Liver (tissue), 8 donors: ENCODE measurements at regions not wholly inside any gene's neighbourhood (a gene's known extent, or its start where the extent isn't known, plus 50 kb on each side); places are given as distances from the start of the nearest gene placed in this dataset.

Experiments
- DNase-seq: peaks from one replicate; pipeline ENCODE4 v3.0.0-alpha.2; 2017; ENCODE audit warnings: low spot score
- H3K27ac ChIP-seq, 2 donors: one replicate each; pipeline ENCODE4 v1.7.0; 2013; ENCODE audit warnings: inconsistent platforms in 2 of 2, low read length in 2 of 2, control low read depth in 1 of 2, low read depth in 1 of 2, mild to moderate bottlenecking in 1 of 2
- H3K27me3 ChIP-seq, 4 donors: one replicate each; pipeline versions ENCODE4 v1.6.1 to v1.7.0; 2013; ENCODE audit warnings: low read length in 3 of 4, inconsistent platforms in 1 of 4, mild to moderate bottlenecking in 1 of 4, moderate library complexity in 1 of 4; ENCODE audit not compliant: control insufficient read depth in 4 of 4, insufficient read depth in 4 of 4
- H3K36me3 ChIP-seq, 4 donors: one replicate each; pipeline versions ENCODE4 v1.6.1 to v1.7.0; 2013; ENCODE audit warnings: low read length in 3 of 4, mild to moderate bottlenecking in 3 of 4, low read depth in 1 of 4, moderate library complexity in 1 of 4; ENCODE audit not compliant: control insufficient read depth in 4 of 4, insufficient read depth in 3 of 4
- H3K4me1 ChIP-seq, 4 donors: one replicate each; pipeline versions ENCODE4 v1.6.1 to v1.7.0; 2013; ENCODE audit warnings: low read length in 3 of 4, mild to moderate bottlenecking in 3 of 4, moderate library complexity in 1 of 4; ENCODE audit not compliant: control insufficient read depth in 4 of 4, insufficient read depth in 4 of 4
- H3K4me3 ChIP-seq, 3 donors: one replicate each; pipeline versions ENCODE4 v1.6.1 to v1.7.0; 2013; ENCODE audit warnings: low read length in 3 of 3, control low read depth in 1 of 3, low read depth in 1 of 3, mild to moderate bottlenecking in 1 of 3
- H3K9ac ChIP-seq, 2 donors: one replicate each; pipeline ENCODE4 v1.7.0; 2013; ENCODE audit warnings: low read length in 2 of 2, mild to moderate bottlenecking in 2 of 2, moderate library complexity in 2 of 2, control low read depth in 1 of 2, low read depth in 1 of 2
- H3K9me3 ChIP-seq, 4 donors: one replicate each; pipeline versions ENCODE4 v1.6.1 to v1.7.0; 2013; ENCODE audit warnings: low read length in 3 of 4; ENCODE audit not compliant: control insufficient read depth in 4 of 4
- EGR1 ChIP-seq, 2 donors: IDR thresholded peaks; 2 replicates each; pipeline ENCODE4 v1.6.1; 2016 to 2018; ENCODE audit warnings: antibody characterized with exemption in 2 of 2, low read depth in 2 of 2
- FOXA1 ChIP-seq: IDR thresholded peaks from 2 replicates; pipeline ENCODE4 v1.6.1; 2016; ENCODE audit warnings: antibody characterized with exemption
- FOXA2 ChIP-seq: IDR thresholded peaks from 2 replicates; pipeline ENCODE4 v1.6.1; 2016; ENCODE audit warnings: antibody characterized with exemption
- GABPA ChIP-seq, 2 donors: IDR thresholded peaks in 1 of 2; conservative IDR thresholded peaks in 1 of 2; 2 replicates each; pipeline ENCODE4 v1.6.1; 2016; ENCODE audit warnings: antibody characterized with exemption in 2 of 2, mild to moderate bottlenecking in 1 of 2, moderate library complexity in 1 of 2
- HNF4A ChIP-seq, 2 donors: conservative IDR thresholded peaks; 2 replicates each; pipeline ENCODE4 v1.6.1; 2016; ENCODE audit warnings: antibody characterized with exemption in 2 of 2, mild to moderate bottlenecking in 2 of 2
- HNF4G ChIP-seq: IDR thresholded peaks from 2 replicates; pipeline ENCODE4 v1.6.1; 2016; ENCODE audit warnings: antibody characterized with exemption
- NR2F2 ChIP-seq: IDR thresholded peaks from 2 replicates; pipeline ENCODE4 v1.6.1; 2016; ENCODE audit warnings: antibody characterized with exemption
- RAD21 ChIP-seq, 2 donors: IDR thresholded peaks; 2 replicates each; pipeline ENCODE4 v1.6.1; 2016; ENCODE audit warnings: antibody characterized with exemption in 2 of 2, mild to moderate bottlenecking in 2 of 2
- RXRA ChIP-seq, 2 donors: IDR thresholded peaks; 2 replicates each; pipeline ENCODE4 v1.6.1; 2017 to 2018; ENCODE audit warnings: antibody characterized with exemption in 2 of 2, mild to moderate bottlenecking in 1 of 2
- SP1 ChIP-seq: IDR thresholded peaks from 2 replicates; pipeline ENCODE4 v1.6.1; 2018; ENCODE audit warnings: antibody characterized with exemption, mild to moderate bottlenecking
- TAF1 ChIP-seq: conservative IDR thresholded peaks from 2 replicates; pipeline ENCODE4 v1.6.1; 2016; ENCODE audit warnings: antibody characterized with exemption, mild to moderate bottlenecking
- WGBS: extraction: QIAGEN DNeasy Blood & Tissue Kit; methylation state at CpG from one replicate; pipeline ENCODE4 v1.1.7; 2013; 5-methylcytosine and 5-hydroxymethylcytosine counted together
- TF ChIP-seq, protein P1 (sequence below): IDR thresholded peaks from 2 replicates; pipeline ENCODE4 v1.6.1; 2016; ENCODE audit warnings: antibody characterized with exemption
- TF ChIP-seq, protein P2 (sequence below): IDR thresholded peaks from 2 replicates; pipeline ENCODE4 v1.6.1; 2016; ENCODE audit warnings: antibody characterized with exemption
- TF ChIP-seq, protein P3 (sequence below): IDR thresholded peaks from 2 replicates; pipeline ENCODE4 v1.6.1; 2016; ENCODE audit warnings: antibody characterized with exemption, mild to moderate bottlenecking
- TF ChIP-seq, protein P4 (sequence below): IDR thresholded peaks from 2 replicates; pipeline ENCODE4 v1.6.1; 2016; ENCODE audit warnings: antibody characterized with exemption
- TF ChIP-seq, protein P5 (sequence below): fragments of 150-350 bp; IDR thresholded peaks from 2 replicates; pipeline ENCODE4 v1.5.1; 2017; ENCODE audit warnings: improper control_type of control experiment, low read depth, low read length; ENCODE audit not compliant: missing input control
- donor health status: healthy.
- donor health status: healthy.
- donor health status: healthy.
- donor health status: healthy.
- donor health status: healthy.

DNA sequence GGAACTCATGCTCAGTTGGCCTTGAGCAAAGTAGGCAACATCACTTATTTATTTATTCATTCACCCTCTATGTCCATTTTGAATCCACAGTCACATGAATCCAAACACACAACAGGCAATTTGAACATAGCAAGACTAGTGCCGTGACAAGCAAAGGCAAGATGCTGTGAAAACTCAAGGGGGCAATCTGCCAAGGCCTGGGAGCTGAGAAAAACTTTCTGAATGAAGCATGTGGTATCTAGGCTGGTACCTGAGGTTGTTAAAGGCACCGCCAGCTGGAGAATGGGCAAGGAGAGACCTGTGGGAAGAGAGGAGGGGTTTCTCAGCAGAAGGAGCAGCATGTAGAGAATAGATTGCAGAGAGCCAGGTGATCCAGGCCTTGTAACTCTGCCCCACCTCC lies 98.3 kb upstream of the ATP10B start (continued):
- TF ChIP-seq FOXA2 = no peak
- TF ChIP-seq HNF4G = no peak
- no peak for TF ChIP-seq SP1
- no peak for TF ChIP-seq NR2F2
- TF ChIP-seq, protein P1, sequence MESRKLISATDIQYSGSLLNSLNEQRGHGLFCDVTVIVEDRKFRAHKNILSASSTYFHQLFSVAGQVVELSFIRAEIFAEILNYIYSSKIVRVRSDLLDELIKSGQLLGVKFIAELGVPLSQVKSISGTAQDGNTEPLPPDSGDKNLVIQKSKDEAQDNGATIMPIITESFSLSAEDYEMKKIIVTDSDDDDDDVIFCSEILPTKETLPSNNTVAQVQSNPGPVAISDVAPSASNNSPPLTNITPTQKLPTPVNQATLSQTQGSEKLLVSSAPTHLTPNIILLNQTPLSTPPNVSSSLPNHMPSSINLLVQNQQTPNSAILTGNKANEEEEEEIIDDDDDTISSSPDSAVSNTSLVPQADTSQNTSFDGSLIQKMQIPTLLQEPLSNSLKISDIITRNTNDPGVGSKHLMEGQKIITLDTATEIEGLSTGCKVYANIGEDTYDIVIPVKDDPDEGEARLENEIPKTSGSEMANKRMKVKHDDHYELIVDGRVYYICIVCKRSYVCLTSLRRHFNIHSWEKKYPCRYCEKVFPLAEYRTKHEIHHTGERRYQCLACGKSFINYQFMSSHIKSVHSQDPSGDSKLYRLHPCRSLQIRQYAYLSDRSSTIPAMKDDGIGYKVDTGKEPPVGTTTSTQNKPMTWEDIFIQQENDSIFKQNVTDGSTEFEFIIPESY = no peak
- TF ChIP-seq TAF1 = no peak
- TF ChIP-seq FOXA1 = no peak
- TF ChIP-seq, protein P2, sequence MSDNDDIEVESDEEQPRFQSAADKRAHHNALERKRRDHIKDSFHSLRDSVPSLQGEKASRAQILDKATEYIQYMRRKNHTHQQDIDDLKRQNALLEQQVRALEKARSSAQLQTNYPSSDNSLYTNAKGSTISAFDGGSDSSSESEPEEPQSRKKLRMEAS = no peak
- no peak for TF ChIP-seq HNF4A (conservative IDR thresholded peaks at IDR 0.05)

DNA sequence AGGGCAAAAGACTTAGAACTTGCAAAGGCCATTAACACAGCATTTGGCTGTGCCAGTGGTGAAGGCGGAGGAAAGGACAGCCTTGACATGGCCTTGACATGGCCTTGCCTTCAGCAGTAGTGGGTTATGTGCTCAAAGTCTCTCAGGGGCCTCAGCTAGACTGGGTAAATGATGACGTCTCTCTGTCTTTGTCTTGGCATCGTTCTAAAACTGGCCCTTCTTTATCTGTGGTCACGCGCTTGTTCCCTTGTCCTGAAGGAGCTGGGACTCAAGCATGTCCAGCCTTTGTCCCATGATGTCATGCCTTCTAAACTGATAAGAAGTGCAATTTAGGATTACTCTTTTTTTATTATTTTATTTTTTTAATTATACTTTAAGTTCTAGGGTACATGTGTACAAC lies 88.7 kb upstream of the ATP10B start:
- no peaks in the 10 kb centered on the region for H3K4me1 ChIP-seq
- no peak overlapping the region for H3K9ac ChIP-seq
- TF ChIP-seq, protein P2 = no peak
- TF ChIP-seq FOXA1 (no peak), RXRA (IDR thresholded peaks at IDR 0.05) (no peak), HNF4G (no peak), HNF4A (conservative IDR thresholded peaks at IDR 0.05) (no peak), NR2F2 (no peak), RAD21 (IDR thresholded peaks at IDR 0.05) (no peak)
- TF ChIP-seq, protein P3, sequence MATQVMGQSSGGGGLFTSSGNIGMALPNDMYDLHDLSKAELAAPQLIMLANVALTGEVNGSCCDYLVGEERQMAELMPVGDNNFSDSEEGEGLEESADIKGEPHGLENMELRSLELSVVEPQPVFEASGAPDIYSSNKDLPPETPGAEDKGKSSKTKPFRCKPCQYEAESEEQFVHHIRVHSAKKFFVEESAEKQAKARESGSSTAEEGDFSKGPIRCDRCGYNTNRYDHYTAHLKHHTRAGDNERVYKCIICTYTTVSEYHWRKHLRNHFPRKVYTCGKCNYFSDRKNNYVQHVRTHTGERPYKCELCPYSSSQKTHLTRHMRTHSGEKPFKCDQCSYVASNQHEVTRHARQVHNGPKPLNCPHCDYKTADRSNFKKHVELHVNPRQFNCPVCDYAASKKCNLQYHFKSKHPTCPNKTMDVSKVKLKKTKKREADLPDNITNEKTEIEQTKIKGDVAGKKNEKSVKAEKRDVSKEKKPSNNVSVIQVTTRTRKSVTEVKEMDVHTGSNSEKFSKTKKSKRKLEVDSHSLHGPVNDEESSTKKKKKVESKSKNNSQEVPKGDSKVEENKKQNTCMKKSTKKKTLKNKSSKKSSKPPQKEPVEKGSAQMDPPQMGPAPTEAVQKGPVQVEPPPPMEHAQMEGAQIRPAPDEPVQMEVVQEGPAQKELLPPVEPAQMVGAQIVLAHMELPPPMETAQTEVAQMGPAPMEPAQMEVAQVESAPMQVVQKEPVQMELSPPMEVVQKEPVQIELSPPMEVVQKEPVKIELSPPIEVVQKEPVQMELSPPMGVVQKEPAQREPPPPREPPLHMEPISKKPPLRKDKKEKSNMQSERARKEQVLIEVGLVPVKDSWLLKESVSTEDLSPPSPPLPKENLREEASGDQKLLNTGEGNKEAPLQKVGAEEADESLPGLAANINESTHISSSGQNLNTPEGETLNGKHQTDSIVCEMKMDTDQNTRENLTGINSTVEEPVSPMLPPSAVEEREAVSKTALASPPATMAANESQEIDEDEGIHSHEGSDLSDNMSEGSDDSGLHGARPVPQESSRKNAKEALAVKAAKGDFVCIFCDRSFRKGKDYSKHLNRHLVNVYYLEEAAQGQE = no peak
- WGBS = 85% methylated on average over 5 of the region's 5 CpGs
- H3K9me3 ChIP-seq = peaks cover 0 to 2% (median 0%) of the 10 kb centered on the region in 4 donors
- no peaks in the 10 kb centered on the region for H3K27me3 ChIP-seq
- H3K27ac ChIP-seq = no peak overlapping the region
- no peak overlapping the region for H3K4me3 ChIP-seq
- H3K36me3 ChIP-seq = no peaks in the 10 kb centered on the region
- DNase-seq = no peak

DNA sequence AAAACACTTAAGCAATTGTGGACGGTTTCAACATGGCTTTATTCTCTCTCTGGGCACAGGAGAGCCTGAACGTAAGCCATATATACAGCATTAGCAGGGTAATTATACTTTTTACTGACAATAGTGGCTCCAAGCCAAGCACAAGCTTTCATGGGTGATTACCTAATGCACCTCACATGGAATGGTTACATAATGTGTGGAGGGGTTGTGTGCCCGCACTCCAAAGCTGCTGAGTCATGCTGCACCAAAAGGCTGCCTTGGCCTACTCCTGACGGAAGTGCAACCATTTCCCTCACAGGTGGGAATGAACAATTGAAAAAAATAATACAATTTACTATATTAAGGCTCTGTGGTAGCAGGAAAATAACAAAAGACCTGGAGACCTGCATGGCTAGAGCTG lies 86.5 kb upstream of the ATP10B start:
- Histone ChIP-seq H3K4me1 (no peaks in the 10 kb centered on the region), H3K36me3 (no peaks in the 10 kb centered on the region), H3K27me3 (no peaks in the 10 kb centered on the region), H3K9ac (no peak overlapping the region), H3K9me3 (peaks cover 0 to 2% (median 0%) of the 10 kb centered on the region in 4 donors), H3K27ac (no peak overlapping the region), H3K4me3 (no peak overlapping the region)
- WGBS = 76% methylated on average over 4 of the region's 4 CpGs
- DNase-seq = no peak
- TF ChIP-seq, protein P4, sequence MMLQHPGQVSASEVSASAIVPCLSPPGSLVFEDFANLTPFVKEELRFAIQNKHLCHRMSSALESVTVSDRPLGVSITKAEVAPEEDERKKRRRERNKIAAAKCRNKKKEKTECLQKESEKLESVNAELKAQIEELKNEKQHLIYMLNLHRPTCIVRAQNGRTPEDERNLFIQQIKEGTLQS = no peak
- TF ChIP-seq FOXA2 = no peak
- TF ChIP-seq NR2F2 = no peak
- TF ChIP-seq, protein P2 = no peak
- TF ChIP-seq, protein P1 = no peak
- no peak for TF ChIP-seq HNF4G
- TF ChIP-seq, protein P5, sequence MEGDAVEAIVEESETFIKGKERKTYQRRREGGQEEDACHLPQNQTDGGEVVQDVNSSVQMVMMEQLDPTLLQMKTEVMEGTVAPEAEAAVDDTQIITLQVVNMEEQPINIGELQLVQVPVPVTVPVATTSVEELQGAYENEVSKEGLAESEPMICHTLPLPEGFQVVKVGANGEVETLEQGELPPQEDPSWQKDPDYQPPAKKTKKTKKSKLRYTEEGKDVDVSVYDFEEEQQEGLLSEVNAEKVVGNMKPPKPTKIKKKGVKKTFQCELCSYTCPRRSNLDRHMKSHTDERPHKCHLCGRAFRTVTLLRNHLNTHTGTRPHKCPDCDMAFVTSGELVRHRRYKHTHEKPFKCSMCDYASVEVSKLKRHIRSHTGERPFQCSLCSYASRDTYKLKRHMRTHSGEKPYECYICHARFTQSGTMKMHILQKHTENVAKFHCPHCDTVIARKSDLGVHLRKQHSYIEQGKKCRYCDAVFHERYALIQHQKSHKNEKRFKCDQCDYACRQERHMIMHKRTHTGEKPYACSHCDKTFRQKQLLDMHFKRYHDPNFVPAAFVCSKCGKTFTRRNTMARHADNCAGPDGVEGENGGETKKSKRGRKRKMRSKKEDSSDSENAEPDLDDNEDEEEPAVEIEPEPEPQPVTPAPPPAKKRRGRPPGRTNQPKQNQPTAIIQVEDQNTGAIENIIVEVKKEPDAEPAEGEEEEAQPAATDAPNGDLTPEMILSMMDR = no peak
- TF ChIP-seq RXRA (IDR thresholded peaks at IDR 0.05) = no peak
- no peak for TF ChIP-seq GABPA (IDR thresholded peaks at IDR 0.05 in 1 of 2, conservative IDR thresholded peaks at IDR 0.05 in 1 of 2)
- no peak for TF ChIP-seq EGR1 (IDR thresholded peaks at IDR 0.05; ENCODE audit: low read depth in 2 of 2)
- TF ChIP-seq FOXA1 = no peak
- TF ChIP-seq HNF4A (conservative IDR thresholded peaks at IDR 0.05) = no peak
